SU-DHL-6 (cell line): ENCODE measurements at regions not wholly inside any gene's neighbourhood (a gene's known extent, or its start where the extent isn't known, plus 50 kb on each side); places are given as distances from the start of the nearest gene placed in this dataset.

Experiments
- EZH2phosphoT487 ChIP-seq: fragments of 200-600 bp; sonication (generic), shearing (Covaris generic); conservative IDR thresholded peaks from 2 replicates; pipeline ENCODE4 v1.6.1; 2018; ENCODE audit warnings: mild to moderate bottlenecking, antibody characterized with exemption, low read length, moderate library complexity, mixed read lengths
- TF ChIP-seq, protein P1 (sequence below): fragments of 200-600 bp; sonication (generic); IDR thresholded peaks from one replicate; pipeline ENCODE4 v1.5.1; 2017; ENCODE audit warnings: antibody characterized with exemption, mild to moderate bottlenecking, low read length, moderate library complexity; ENCODE audit not compliant: insufficient read depth, poor library complexity, severe bottlenecking

DNA sequence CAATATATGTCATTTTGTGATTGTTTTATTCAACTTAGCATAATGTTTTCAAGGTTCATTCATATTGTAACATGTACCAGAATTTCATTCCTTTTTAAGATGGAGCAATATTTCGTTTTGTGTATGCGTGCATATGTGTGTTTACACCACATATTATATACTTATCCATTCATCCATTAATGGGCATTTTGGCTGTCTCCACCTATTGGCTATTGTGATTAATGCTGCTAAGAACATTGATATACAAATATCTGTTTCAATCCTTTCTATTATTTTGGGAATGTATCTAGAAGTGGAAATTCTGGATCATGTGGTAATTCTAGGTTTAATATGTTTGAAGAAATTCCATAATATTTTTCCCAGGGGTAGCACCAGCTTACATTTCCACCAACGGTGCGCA lies 403.9 kb upstream of the LMCD1 start:
- TF ChIP-seq, protein P1, sequence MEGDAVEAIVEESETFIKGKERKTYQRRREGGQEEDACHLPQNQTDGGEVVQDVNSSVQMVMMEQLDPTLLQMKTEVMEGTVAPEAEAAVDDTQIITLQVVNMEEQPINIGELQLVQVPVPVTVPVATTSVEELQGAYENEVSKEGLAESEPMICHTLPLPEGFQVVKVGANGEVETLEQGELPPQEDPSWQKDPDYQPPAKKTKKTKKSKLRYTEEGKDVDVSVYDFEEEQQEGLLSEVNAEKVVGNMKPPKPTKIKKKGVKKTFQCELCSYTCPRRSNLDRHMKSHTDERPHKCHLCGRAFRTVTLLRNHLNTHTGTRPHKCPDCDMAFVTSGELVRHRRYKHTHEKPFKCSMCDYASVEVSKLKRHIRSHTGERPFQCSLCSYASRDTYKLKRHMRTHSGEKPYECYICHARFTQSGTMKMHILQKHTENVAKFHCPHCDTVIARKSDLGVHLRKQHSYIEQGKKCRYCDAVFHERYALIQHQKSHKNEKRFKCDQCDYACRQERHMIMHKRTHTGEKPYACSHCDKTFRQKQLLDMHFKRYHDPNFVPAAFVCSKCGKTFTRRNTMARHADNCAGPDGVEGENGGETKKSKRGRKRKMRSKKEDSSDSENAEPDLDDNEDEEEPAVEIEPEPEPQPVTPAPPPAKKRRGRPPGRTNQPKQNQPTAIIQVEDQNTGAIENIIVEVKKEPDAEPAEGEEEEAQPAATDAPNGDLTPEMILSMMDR = no peak
- TF ChIP-seq EZH2phosphoT487 = no peak
